GM21576 (cell line): ENCODE measurements at regions not wholly inside any gene's neighbourhood (a gene's known extent, or its start where the extent isn't known, plus 50 kb on each side); places are given as distances from the start of the nearest gene placed in this dataset.

Experiments used
- ATAC-seq: cut with Tn5 transposase; IDR thresholded peaks from one replicate; pipeline ENCODE4 v1.9.1; 2021; ENCODE audit warnings: mild to moderate bottlenecking, moderate library complexity; ENCODE audit not compliant: unreplicated experiment

GRCh38 chr20:40495956-40496355, 193.1 kb downstream of the MAFB start:
- no peak for ATAC-seq

- ATAC-seq, result no peak
Observed at GRCh38 chr20:40494248-40494647, 194.8 kb downstream of the MAFB start.

GRCh38 chr20:40493549-40493948, 195.5 kb downstream of the MAFB start:
- ATAC-seq, result no peak

GRCh38 chr20:40493071-40493470, 196.0 kb downstream of the MAFB start:
- no peak for ATAC-seq

GRCh38 chr20:40491009-40491590, 197.9 kb downstream of the MAFB start:
- no peak for ATAC-seq

- no peak for ATAC-seq
Observed at GRCh38 chr20:40489886-40490285, 199.2 kb downstream of the MAFB start.

GRCh38 chr20:40488401-40488800, 200.6 kb downstream of the MAFB start:
- ATAC-seq, result no peak

GRCh38 chr20:40486297-40486696, 202.7 kb downstream of the MAFB start:
- no peak for ATAC-seq

- no peak for ATAC-seq
Observed at GRCh38 chr20:40481743-40482458, 207.1 kb downstream of the MAFB start.

- ATAC-seq, result no peak
Observed at GRCh38 chr20:40481337-40481736, 207.7 kb downstream of the MAFB start.

- no peak for ATAC-seq
Observed at GRCh38 chr20:40477805-40478204, 211.2 kb downstream of the MAFB start.

GRCh38 chr20:40476461-40476860, 212.6 kb downstream of the MAFB start:
- no peak for ATAC-seq

GRCh38 chr20:40472905-40473304, 216.1 kb downstream of the MAFB start:
- no peak for ATAC-seq

- ATAC-seq, result no peak
Observed at GRCh38 chr20:40471261-40471629, 217.8 kb downstream of the MAFB start.

GRCh38 chr20:40470445-40471260, 218.4 kb downstream of the MAFB start:
- ATAC-seq, result no peak

- ATAC-seq, result no peak
Observed at GRCh38 chr20:40468759-40469158, 220.3 kb downstream of the MAFB start.

- ATAC-seq, result no peak
Observed at GRCh38 chr20:40467703-40468411, 221.2 kb downstream of the MAFB start.

- ATAC-seq, result no peak
Observed at GRCh38 chr20:40467067-40467466, 222.0 kb downstream of the MAFB start.

- no peak for ATAC-seq
Observed at GRCh38 chr20:40464731-40465208, 224.3 kb downstream of the MAFB start.

- no peak for ATAC-seq
Observed at GRCh38 chr20:40463171-40463570, 225.9 kb downstream of the MAFB start.

- no peak for ATAC-seq
Observed at GRCh38 chr20:40462566-40462965, 226.5 kb downstream of the MAFB start.
